ENCODE measurements at regions not wholly inside any gene's neighbourhood (a gene's known extent, or its start where the extent isn't known, plus 50 kb on each side); places are given as distances from the start of the nearest gene placed in this dataset.

DNA sequence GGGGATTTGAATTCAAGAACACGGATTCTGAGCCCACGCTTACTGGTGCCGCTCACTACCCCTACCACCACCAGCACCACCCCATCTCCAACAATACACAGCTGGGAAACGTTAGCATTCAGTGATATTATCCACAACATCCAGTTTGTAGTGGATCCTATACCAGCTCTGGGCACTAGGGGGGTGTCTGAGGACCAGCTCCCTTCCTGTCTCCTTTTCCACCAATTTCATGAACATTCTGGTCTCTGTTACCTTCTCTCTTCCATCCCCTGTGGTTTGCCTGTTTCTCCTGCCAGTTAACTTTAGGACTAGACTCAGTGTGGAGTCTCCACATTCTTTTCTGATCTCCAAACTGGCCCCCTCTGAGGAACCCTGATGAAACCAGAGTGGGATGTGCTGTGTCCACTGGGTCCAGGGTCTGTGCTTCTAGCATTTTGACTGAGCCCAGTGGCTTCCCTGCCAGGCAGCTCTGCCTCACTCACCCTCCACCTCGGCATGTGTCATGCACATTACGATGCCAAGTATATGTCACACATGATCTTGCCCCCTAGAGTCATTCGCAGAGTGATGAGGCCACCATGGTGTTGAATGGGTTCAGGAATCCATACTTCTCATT lies 187.0 kb upstream of the CDH13 start:
- intact Hi-C loops (cut with DNase I), result no loop called here
- no peak for ATAC-seq
- DNase-seq, result no peak

DNA sequence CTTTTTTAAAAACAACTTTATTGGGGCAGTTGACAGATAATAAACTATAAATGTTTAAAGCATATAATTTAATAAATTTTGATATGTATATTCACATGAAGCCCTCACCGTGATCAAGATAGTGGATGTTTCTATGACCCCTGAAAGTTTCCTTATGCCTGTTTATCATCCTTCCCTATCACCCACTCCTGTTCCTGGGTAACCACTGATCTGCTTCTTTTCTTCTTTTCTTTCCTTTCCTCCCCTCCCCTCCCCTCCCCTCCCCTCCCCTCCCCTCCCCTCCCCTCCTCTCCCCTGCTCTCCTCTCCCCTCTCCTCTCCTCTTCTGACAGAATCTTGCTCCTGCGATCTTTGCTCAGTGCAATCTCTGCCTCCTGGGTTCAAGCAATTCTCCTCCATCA lies 193.7 kb upstream of the CDH13 start:
- DNase-seq (no peak), ATAC-seq (no peak)
- intact Hi-C loops (cut with DNase I), result no loop called here

DNA sequence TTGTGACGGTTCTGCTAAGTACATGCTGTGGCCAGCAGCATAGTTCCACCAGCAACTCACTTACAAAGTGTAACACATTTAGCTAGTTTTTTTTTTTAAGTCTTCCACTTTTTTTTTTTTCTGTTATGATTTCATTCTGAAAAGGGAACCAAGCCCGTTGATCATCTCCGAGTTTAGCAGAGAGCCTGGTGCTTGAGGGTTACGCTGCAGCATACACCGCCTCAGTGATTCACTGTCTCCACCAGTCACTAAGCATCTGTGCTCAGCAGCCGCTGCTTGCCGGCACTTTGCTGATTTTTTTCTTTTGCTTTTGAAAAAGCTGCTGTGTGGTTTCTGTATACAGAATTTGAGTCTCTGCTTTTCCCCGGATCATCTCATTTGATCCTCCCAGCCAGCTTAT lies 194.5 kb upstream of the CDH13 start:
- intact Hi-C loops (cut with DNase I), result no loop called here
- DNase-seq (no peak), ATAC-seq (no peak)

DNA sequence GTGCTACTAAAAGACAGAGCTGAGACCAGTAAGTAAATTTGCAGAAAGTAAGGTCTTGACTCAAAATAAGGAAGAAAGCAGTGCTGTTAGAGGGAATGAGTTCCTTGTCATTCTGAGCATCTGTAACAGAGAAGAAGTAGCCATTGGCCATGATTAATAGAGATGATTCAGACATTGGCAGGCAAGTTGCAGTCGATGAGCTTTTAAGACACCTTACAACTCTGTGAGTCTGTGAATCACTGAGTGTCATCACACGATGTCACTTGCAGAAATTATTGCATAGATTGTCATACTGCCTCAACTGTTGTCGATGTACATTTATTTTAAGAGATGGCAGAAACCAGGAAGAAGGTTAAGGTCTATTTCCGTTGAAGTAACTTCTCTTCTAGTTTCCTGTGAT lies 201.1 kb upstream of the CDH13 start:
- ATAC-seq (no peak), DNase-seq (no peak)
- intact Hi-C loops (cut with DNase I), result no loop called here

DNA sequence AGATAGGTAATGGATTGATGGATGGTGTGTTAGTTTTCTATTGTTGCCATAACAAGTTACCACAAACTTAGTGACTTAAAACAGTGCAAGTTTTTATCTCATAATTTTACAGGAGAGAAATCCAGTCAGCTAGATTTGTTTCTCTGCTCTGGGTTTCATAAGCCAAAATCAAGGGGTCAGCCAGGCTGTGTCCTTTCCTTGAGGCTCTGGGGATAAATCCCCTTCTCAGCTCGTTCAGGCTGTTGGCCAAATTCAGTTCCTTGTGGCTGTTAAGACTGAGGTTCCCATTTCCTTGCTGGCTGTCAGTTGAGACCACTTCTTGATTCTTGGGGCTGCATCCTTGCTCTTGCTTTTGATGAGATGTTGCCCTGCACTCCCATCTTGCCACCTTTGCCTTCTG lies 204.9 kb upstream of the CDH13 start:
- DNase-seq (no peak), ATAC-seq (no peak)
- intact Hi-C loops (cut with DNase I), result no loop called here

DNA sequence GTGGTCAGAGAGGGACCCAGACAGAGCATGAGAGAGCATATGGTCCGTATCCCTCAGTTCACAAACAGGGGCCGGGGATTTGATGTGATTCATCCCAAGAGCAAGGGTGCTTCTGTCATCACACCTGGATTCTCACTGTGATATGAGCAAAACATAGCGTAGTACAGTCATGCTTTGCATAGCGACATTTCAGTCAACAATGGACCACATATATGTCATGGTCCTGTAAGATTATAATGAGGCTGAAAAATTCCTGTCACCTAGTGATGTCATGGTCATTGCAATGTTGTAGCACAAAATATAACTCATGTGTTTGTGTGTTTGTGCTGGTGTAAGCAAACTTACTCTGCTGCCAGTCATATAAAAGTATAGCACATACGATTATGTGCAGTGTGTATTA lies 207.4 kb upstream of the CDH13 start:
- intact Hi-C loops (cut with DNase I), result no loop called here
- ATAC-seq (no peak), DNase-seq (no peak)

DNA sequence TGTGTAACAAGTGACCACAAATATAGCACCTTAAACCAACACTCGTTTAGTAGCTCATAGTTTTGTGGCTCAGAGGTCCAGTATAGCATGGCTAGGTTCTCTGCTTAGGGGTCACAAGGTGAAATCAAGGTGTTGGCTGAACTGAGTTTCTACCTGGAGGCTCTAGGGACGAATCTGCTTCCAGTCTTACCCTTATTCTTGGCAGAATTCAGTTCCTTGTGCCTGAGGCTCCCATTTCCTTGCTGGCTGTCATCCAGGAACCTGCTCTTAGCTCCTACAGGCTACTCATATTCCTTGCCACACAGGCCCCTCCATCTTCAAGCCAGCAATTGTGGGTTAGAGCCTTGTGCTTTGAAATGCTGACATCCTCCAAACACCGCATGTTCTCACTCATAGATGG lies 212.3 kb upstream of the CDH13 start:
- ATAC-seq, result no peak
- no peak for DNase-seq
- intact Hi-C loops (cut with DNase I), result no loop called here

DNA sequence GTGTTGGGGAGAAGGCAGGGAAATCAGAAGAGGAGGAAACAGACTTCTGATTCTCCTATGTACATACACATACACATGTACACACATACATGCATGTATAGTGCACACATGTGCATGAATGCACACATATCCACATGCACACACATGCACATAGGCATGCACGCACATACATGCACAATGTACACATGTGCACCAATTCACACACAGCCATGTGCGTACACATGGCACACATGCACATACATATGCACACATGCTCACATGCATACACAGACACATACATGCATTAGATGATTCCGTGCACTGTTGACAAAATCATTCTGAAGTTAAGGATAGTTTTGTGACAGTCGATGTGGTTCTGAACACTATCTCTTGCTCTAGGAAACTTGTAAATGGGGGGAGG lies 214.0 kb upstream of the CDH13 start:
- no peak for ATAC-seq
- intact Hi-C loops (cut with DNase I), result no loop called here
- no peak for DNase-seq

DNA sequence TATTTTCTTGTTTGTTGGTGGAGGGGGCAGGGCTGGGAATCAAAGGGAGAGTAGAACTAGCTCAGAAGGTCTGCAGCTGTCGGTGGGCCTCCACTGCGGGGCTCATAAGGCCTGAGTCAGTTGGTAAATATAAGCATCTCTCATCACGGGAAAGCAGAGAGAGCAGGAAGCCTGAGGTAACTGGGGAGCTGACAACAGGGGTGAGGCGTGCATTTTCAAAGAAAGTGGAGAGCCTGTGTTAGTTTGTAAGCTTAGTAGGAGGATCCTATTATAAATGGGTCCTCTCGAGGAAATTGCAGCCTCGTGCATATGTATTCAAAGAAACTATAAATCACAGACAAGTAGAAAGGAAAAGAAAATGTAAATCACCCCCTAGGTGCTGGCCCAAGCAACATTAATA lies 221.0 kb upstream of the CDH13 start:
- DNase-seq, result no peak
- ATAC-seq, result no peak
- intact Hi-C loops (cut with DNase I), result no loop called here

DNA sequence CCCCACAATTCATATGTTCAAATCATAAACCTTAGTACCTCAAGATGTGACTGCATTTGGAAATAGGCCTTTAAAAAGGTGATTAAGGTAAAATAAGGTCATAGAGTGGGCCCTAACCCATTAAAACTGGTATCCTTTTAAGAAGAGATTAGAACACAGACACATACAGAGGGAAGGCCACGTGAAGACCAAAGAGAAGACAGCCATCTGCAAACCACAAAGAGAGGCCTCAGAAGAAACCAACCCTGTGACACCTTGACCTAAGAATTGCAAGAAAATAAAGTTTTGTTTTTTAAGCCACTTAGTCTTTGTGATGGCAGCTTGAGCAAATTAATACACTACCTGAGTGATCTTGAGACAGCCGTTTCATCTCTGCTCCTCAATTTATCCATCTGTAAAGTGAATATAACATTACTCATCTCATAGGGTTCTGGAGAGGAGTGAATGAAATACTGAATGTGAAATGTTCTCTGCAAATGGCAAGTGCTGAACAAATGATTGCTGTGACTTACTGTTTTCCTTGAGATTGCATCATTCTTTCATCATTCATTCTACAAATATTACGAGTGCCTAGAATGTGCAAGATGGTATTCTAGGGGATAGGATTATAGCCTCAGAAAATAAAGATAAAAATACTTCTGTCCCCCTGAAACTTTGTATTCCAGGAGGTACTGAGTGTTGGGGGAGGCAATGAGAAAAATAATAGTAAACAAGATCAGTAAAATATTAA lies 222.0 kb upstream of the CDH13 start:
- intact Hi-C loops (cut with DNase I), result no loop called here
- DNase-seq, result no peak
- no peak for ATAC-seq

DNA sequence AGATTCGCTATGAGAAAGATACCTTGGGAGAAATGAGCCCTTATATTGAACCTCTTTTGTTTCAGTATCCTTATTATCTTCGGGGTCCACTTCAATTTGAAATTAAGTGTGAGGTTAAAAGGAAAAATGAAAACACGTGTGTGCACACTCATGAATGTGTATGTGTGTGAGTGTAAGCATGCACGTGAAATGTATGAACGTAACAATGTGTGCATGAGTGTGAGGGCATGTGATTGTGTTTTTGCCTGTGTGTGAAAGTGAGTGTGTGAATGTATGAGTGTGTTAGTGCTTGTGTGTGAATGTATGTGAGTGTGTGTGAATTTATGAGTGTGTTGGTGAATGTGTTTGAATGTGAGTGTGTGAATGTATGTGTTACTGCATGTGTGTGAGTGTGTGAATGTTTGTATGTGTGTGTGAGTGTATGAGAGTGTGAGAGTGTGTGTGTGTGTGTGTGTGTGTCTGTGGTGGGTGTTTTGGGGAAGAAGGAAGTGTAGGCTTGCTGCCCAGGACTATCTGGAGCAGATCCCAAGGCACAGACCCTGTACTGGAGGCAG lies 224.0 kb upstream of the CDH13 start:
- no peak for DNase-seq
- no peak for ATAC-seq
- intact Hi-C loops (cut with DNase I), result no loop called here

DNA sequence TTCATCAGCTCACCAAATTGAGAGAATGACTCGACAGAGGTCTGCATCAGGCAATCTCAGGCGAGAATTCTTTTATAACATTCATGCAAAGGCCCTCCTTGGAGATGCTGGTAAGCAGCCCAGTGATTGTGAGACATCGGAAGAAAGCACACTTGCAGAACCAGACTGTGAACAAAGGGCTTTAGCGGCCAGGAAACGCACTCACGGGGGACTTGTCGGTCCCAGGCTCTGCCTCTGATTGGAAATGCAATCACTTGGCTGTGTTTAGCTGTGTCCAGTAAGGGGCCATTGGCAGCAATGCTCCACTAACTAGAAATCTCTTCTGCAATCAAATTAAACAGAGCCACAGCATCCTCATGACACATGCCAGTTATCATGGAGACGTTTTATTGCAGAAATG lies 226.7 kb upstream of the CDH13 start:
- ATAC-seq, result no peak
- intact Hi-C loops (cut with DNase I), result no loop called here
- DNase-seq, result no peak

DNA sequence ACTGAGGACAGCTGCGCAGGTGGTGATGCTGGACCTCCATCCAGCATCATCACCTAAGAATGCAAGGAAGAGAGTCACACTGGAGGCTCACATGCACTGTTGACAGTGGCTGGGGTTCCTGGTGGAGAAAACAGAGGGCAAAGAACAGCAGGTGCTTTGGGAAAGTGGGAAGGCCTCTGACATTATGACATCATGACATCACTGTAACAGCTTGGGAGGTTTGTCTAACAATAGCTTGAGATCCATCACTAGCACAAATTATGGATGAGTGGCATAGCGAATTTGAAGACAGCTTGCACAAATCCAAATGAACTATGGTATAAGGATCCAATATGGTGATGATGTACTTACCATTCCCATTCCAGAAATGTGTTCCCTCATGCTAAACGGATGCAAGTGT lies 226.5 kb upstream of the MPHOSPH6 start:
- DNase-seq, result no peak
- intact Hi-C loops (cut with DNase I), result no loop called here
- ATAC-seq, result no peak

DNA sequence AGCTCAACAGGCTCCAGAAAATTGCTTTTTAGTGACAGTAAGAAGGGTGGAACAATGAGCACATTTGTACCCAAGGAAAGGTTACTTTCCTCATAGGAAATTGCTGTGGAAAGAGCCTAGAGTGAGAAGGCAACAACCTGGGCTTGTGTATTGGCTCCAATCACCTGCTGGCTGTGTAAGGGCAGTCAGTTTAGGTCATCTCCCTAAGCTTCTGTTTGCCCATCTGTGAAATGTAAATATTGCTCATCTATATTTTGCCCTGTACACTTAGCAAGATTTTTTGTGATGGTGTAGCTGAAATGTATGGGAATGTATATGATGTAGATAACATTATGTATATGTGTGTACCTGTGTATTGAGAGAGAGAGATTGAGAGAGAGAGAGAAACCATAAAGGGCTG lies 225.2 kb upstream of the MPHOSPH6 start:
- no peak for ATAC-seq
- no peak for DNase-seq
- intact Hi-C loops (cut with DNase I), result no loop called here

DNA sequence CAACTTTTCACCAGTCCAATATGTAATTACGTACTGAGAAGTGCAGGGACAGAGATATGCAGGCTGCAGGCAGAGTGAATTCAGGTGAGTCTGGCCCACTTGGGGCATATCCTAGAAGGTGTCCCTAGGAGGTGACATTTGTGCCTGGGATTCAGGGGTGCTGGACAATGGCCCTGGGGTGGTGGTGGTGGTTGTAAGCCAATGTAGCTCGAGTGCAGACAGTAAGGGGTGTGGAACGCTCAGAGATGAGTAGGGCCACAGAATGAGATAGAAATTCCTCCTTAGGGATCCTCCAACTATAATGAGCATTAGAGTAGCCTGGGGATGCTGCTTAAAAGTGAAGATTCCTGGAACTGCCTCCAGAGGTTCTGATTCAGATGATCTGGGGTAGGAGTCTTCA lies 221.7 kb upstream of the MPHOSPH6 start:
- ATAC-seq, result no peak
- intact Hi-C loops (cut with DNase I), result no loop called here
- no peak for DNase-seq

DNA sequence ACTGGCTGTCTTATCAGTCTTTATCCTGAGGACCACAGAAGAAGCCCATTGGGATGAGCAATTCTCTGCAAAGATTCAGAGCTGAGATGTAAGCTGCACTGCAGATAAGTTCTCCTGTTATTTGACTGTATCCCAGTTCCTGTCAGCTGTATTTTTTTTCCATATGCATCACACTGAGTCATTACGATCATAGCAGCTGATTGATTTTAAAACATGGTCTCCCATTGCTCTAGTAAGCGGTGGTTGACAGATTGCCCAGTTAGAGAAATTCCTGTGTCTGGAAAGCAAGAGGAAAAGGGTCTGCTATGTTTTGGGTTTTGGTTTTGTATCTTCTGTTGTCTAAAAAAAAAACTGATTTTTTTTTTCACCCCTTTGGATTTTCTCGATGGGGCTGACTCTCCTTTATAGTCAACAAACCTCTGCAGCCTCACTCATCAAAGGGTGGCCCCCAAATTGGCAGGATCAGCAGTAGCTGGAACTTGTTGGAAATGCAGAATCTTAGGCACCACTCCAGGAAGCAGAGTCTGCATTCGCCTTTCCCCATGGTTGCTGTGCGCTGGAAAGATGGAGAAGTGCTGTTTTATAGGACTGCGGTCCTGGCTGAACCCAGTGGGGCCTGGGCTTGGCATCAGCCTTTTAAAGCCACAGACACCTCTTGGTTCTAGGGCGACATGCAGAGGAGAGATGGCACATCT lies 220.1 kb upstream of the MPHOSPH6 start:
- intact Hi-C loops (cut with DNase I), result no loop called here
- DNase-seq (no peak), ATAC-seq (no peak)

DNA sequence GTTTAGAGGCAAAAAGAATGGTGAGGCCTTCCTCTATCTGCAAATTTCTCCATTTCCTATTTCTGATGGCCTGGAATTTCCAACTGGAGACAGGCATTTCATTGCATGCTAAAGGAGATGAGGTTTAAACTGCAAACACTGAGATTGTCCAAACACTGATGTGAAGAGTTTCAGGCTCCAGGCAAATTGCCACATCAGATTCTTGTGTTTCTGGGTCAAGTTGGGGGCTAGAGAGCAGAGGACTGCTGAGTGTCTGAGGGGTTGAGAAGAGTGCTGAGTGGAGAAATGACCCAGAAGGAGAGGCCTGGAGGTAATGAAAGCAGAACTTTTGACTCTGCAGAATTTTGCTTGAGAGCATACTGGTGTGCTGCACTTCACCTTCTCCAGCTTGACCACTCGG lies 216.7 kb upstream of the MPHOSPH6 start:
- intact Hi-C loops (cut with DNase I), result no loop called here
- DNase-seq, result no peak
- no peak for ATAC-seq

DNA sequence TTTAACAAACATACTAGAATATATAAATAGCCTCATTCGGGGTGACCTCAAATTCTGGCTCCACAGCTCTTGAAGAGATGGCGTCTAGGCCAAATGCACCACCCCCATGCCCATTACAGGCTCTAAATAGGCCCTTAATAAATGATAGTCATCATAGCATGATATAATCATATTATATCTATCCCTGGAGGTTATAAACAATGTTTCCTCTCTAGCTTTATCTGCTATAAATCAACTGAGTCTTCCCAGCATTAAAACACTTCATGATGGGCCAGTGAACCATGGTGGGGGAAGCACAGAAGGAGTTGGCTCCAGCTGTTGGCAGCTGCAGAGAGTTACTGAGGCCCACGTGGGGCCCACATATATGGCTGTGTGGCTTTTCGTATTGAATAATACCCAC lies 214.9 kb upstream of the MPHOSPH6 start:
- ATAC-seq, result no peak

DNA sequence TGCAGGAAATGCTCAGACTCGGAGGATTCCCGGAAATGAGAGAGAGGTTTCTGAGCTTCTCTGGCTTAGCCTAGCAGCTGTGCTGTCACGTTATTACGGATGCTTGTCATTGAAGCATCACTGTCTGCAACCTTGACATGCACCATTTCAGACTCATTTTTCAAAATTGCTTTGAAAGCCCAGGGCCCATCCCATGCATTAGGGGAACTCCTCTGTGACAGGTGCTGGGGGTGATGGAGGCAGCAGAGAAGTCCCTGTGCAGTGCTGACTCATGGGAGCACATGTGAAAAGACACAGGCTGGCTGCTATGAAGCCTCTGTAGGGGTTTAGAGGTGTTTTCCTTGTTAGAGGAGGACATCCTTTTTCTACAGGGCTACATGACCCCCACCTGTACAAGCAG lies 214.0 kb upstream of the MPHOSPH6 start:
- ATAC-seq (no peak), DNase-seq (no peak)
- intact Hi-C loops (cut with DNase I), result no loop called here

More for the DNA sequence above, 214.9 kb upstream of the MPHOSPH6 start:
- intact Hi-C loops (cut with DNase I), result no loop called here
- no peak for DNase-seq

DNA sequence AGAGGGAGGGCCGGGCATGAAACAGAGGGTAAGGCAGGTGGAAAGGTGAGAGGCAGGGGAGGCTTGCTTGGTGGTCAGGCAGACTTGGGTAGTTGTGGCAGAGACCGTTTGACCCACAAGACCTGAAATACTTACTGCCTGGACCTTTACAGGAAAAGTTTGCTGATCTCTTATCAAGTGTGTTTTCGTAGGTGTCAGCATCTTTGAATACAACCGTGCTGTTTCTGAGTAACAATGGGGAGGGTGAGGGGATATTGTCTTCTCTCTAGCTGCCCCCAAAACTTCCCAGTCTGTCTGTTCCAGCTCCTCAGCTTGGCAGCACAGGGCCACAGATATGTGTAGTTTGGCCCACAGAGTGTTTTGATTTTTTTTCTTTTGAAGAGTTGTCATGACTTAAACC lies 212.5 kb upstream of the MPHOSPH6 start:
- intact Hi-C loops (cut with DNase I), result no loop called here
- no peak for DNase-seq
- no peak for ATAC-seq

DNA sequence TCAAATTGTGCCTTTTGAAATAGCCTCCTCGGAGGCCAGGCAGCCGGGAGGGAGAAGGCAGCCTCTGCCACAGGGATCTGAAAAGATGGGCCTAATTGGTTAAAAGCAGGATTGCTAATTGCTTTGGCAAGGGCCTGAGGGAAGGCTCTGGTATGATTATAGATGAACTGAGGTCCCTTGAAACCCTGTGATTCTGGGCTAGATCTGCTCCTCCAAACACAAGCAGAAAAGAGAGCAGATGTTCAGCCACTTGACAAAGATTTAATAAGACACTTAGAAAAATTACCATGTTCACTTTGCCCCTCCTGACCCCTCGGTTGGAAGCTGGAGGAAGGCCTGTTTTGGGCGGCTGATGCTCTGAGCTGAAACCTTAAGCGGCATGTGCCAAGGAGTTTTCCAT lies 209.5 kb upstream of the MPHOSPH6 start:
- DNase-seq, result no peak
- ATAC-seq, result no peak
- intact Hi-C loops (cut with DNase I), result no loop called here

Data from left cardiac atrium (tissue), 4 donors.